ENCODE measurements at regions not wholly inside any gene's neighbourhood (a gene's known extent, or its start where the extent isn't known, plus 50 kb on each side); places are given as distances from the start of the nearest gene placed in this dataset.

DNA sequence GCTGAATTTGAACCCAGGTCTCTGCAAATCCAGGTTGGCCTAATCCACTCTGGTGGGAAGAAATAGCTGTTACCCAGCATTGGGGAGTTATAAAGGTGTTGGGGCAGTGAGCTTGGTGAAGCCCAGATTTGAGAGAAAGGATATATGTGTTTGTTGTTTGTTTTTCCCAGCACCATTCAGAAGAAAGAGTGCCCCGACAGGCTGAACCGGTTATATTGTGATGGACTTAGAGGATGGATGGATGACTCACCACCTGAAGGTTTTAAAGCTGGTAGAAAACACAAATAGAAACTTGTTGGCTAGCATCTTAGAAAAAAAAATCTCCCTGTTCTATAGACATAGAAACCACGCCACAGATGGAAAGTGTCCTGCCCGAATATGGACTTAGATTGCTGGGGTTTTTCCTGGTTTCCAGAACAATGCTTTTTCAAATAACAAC, 404.6 kb downstream of the MED13L start:
- no peaks in the 10 kb centered on the region for H4K20me1 ChIP-seq (ENCODE audit: insufficient read depth)
- no peak overlapping the region for H3K9ac ChIP-seq (ENCODE audit: low read length)
- H3K4me3 ChIP-seq (ENCODE audit: low read length) = no peak overlapping the region
- no peaks in the 10 kb centered on the region for H3K9me2 ChIP-seq (ENCODE audit: insufficient read depth, low read length)
- no peaks in the 10 kb centered on the region for H3K36me3 ChIP-seq (ENCODE audit: insufficient read depth, low read length)
- no peaks in the 10 kb centered on the region for H3K79me2 ChIP-seq (replicated peaks; ENCODE audit: insufficient read depth, low read length)
- H2AFZ ChIP-seq (ENCODE audit: low read depth, low read length) = no peak overlapping the region
- no peak overlapping the region for H3K4me2 ChIP-seq (ENCODE audit: low read length)
- no peaks in the 10 kb centered on the region for H3K27me3 ChIP-seq (ENCODE audit: insufficient read depth, low read depth, low read length)
- H3K9me3 ChIP-seq (ENCODE audit: low read length) = no peaks in the 10 kb centered on the region
- no peak overlapping the region for H3K27ac ChIP-seq (ENCODE audit: low read length)
- TF ChIP-seq TAF1 (IDR thresholded peaks at IDR 0.05; ENCODE audit: low read depth) (no peak), RAD21 (conservative IDR thresholded peaks at IDR 0.05) (no peak), SMC3 (conservative IDR thresholded peaks at IDR 0.05; ENCODE audit: poor library complexity) (no peak), EZH2 (IDR thresholded peaks at IDR 0.05; ENCODE audit: borderline replicate concordance, insufficient read depth, low read length, poor library complexity, severe bottlenecking) (no peak), EP300 (conservative IDR thresholded peaks at IDR 0.05; ENCODE audit: poor library complexity, severe bottlenecking) (no peak), MXI1 (conservative IDR thresholded peaks at IDR 0.05; ENCODE audit: poor library complexity, severe bottlenecking) (no peak)
- TF ChIP-seq, protein P1, sequence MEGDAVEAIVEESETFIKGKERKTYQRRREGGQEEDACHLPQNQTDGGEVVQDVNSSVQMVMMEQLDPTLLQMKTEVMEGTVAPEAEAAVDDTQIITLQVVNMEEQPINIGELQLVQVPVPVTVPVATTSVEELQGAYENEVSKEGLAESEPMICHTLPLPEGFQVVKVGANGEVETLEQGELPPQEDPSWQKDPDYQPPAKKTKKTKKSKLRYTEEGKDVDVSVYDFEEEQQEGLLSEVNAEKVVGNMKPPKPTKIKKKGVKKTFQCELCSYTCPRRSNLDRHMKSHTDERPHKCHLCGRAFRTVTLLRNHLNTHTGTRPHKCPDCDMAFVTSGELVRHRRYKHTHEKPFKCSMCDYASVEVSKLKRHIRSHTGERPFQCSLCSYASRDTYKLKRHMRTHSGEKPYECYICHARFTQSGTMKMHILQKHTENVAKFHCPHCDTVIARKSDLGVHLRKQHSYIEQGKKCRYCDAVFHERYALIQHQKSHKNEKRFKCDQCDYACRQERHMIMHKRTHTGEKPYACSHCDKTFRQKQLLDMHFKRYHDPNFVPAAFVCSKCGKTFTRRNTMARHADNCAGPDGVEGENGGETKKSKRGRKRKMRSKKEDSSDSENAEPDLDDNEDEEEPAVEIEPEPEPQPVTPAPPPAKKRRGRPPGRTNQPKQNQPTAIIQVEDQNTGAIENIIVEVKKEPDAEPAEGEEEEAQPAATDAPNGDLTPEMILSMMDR (IDR thresholded peaks at IDR 0.05; ENCODE audit: poor library complexity, severe bottlenecking) = no peak
- no peaks in the 10 kb centered on the region for H3F3A ChIP-seq (ENCODE audit: insufficient read depth, low read length, poor library complexity, severe bottlenecking)

DNA sequence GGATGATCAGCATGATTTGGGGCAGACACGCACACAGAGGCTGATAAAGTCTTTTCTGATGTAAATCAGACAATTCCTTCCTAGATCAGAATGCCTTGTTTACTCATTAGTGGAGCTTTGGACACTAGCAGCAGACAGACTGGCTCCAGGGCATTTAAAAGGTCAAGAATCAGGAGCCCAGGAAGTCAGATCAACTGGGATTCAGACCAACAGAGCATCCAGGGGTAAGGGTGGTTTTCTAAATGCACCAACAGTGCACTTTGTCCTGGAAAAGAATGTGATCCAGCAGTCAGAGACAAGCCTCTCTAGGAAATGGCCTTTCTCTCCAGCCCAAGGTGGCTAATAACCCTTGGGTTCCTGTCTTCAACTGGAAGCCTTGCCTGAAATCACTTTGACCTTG, 405.3 kb downstream of the MED13L start:
- TF ChIP-seq SMC3 (conservative IDR thresholded peaks at IDR 0.05; ENCODE audit: poor library complexity) (no peak), MXI1 (conservative IDR thresholded peaks at IDR 0.05; ENCODE audit: poor library complexity, severe bottlenecking) (no peak), POLR2AphosphoS5 (IDR thresholded peaks at IDR 0.05) (no peak), TAF1 (IDR thresholded peaks at IDR 0.05; ENCODE audit: low read depth) (no peak), RAD21 (conservative IDR thresholded peaks at IDR 0.05) (no peak)
- TF ChIP-seq, protein P1 (IDR thresholded peaks at IDR 0.05; ENCODE audit: poor library complexity, severe bottlenecking) = no peak
- TF ChIP-seq, protein P2, sequence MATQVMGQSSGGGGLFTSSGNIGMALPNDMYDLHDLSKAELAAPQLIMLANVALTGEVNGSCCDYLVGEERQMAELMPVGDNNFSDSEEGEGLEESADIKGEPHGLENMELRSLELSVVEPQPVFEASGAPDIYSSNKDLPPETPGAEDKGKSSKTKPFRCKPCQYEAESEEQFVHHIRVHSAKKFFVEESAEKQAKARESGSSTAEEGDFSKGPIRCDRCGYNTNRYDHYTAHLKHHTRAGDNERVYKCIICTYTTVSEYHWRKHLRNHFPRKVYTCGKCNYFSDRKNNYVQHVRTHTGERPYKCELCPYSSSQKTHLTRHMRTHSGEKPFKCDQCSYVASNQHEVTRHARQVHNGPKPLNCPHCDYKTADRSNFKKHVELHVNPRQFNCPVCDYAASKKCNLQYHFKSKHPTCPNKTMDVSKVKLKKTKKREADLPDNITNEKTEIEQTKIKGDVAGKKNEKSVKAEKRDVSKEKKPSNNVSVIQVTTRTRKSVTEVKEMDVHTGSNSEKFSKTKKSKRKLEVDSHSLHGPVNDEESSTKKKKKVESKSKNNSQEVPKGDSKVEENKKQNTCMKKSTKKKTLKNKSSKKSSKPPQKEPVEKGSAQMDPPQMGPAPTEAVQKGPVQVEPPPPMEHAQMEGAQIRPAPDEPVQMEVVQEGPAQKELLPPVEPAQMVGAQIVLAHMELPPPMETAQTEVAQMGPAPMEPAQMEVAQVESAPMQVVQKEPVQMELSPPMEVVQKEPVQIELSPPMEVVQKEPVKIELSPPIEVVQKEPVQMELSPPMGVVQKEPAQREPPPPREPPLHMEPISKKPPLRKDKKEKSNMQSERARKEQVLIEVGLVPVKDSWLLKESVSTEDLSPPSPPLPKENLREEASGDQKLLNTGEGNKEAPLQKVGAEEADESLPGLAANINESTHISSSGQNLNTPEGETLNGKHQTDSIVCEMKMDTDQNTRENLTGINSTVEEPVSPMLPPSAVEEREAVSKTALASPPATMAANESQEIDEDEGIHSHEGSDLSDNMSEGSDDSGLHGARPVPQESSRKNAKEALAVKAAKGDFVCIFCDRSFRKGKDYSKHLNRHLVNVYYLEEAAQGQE (IDR thresholded peaks at IDR 0.05; ENCODE audit: borderline replicate concordance) = no peak
- Histone ChIP-seq H3K9me2 (ENCODE audit: insufficient read depth, low read length) (no peaks in the 10 kb centered on the region), H2AFZ (ENCODE audit: low read depth, low read length) (no peak overlapping the region), H3K79me2 (replicated peaks; ENCODE audit: insufficient read depth, low read length) (no peaks in the 10 kb centered on the region), H3F3A (ENCODE audit: insufficient read depth, low read length, poor library complexity, severe bottlenecking) (no peaks in the 10 kb centered on the region), H3K36me3 (ENCODE audit: insufficient read depth, low read length) (no peaks in the 10 kb centered on the region), H4K20me1 (ENCODE audit: insufficient read depth) (no peaks in the 10 kb centered on the region), H3K4me3 (ENCODE audit: low read length) (no peak overlapping the region), H3K27ac (ENCODE audit: low read length) (no peak overlapping the region), H3K27me3 (ENCODE audit: insufficient read depth, low read depth, low read length) (no peaks in the 10 kb centered on the region), H3K9ac (ENCODE audit: low read length) (no peak overlapping the region), H3K9me3 (ENCODE audit: low read length) (no peaks in the 10 kb centered on the region), H3K4me2 (ENCODE audit: low read length) (no peak overlapping the region)
